Adrenal gland (tissue), 5 donors: ENCODE measurements at regions not wholly inside any gene's neighbourhood (a gene's known extent, or its start where the extent isn't known, plus 50 kb on each side); places are given as distances from the start of the nearest gene placed in this dataset.

Experiments
- CTCF ChIP-seq, 6 experiments: fragments of 450-650 bp in 4 of 6; fragments of 200-600 bp in 2 of 6; sonication (generic) in 1 of 6; IDR thresholded peaks; 1 replicate in 5 of 6; 2 replicates in 1 of 6; pipeline versions ENCODE4 v1.5.1 to v1.8.0; 2016 to 2021; ENCODE audit warnings: antibody characterized with exemption in 6 of 6, mild to moderate bottlenecking in 2 of 6, moderate library complexity in 1 of 6
- POLR2A ChIP-seq, 2 donors: fragments of 450-650 bp; IDR thresholded peaks; one replicate each; pipeline ENCODE4 v1.6.1; 2017; ENCODE audit warnings: antibody characterized with exemption in 2 of 2, mild to moderate bottlenecking in 2 of 2, moderate library complexity in 1 of 2
- donor health status: DM: no; HTN: no; CAD: no.

DNA sequence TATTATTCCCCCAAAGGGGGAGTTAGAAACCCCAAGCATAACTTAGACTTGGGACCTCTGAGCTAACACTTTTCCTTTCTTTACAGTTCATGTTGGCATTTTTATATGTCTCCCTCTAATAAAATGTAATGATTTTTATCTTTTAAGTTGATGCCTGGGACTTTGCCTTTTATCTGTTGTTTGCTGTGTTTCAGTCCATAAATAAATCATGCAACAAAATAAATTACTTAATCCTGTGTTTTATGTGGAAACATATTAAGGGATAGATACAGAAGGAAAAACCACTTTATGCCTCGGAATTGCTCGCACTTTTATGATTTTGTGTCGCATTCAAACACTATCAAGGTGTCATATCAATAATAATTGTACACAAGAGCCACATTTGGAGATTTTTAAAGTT lies 93.7 kb upstream of the TBC1D5 start:
- TF ChIP-seq CTCF (IDR thresholded peaks at IDR 0.05): no peak
- TF ChIP-seq POLR2A (IDR thresholded peaks at IDR 0.05): no peak
